Midbrain (tissue), 1 donor: ENCODE measurements at regions not wholly inside any gene's neighbourhood (a gene's known extent, or its start where the extent isn't known, plus 50 kb on each side); places are given as distances from the start of the nearest gene placed in this dataset.

ENCODE experiments used
- DNase-seq: peaks from one replicate; lab custom pipeline; 2025; lab: John Stamatoyannopoulos, UW

- no peak for DNase-seq
Observed at GRCh38 chr5:112656451-112656850, 81.2 kb upstream of the APC start.

- no peak for DNase-seq
Observed at GRCh38 chr5:112657804-112658203, 79.9 kb upstream of the APC start.

- DNase-seq: no peak
Observed at GRCh38 chr5:112660359-112660758, 77.3 kb upstream of the APC start.

DNA sequence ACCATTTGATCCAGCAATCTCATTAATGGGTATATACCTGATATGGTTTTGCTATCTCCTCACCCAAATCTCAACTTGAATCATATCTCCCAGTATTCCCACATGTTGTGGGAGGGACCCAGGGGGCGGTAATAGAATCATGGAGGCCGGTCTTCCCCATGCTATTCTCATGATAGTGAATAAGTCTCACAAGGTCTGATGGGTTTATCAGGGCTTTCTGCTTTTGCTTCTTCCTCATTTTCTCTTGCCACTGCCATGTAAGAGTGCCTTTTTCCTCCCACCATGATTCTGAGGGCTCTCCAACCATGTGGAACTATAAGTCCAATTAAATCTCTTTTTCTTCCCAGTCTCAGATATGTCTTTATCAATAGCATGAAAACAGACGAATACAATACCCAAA, 74.5 kb upstream of the APC start:
- no peak for DNase-seq

GRCh38 chr5:112668016-112668415, 69.7 kb upstream of the APC start:
- DNase-seq: no peak

- DNase-seq: no peak
Observed at GRCh38 chr5:112668911-112669310, 68.8 kb upstream of the APC start.

DNA sequence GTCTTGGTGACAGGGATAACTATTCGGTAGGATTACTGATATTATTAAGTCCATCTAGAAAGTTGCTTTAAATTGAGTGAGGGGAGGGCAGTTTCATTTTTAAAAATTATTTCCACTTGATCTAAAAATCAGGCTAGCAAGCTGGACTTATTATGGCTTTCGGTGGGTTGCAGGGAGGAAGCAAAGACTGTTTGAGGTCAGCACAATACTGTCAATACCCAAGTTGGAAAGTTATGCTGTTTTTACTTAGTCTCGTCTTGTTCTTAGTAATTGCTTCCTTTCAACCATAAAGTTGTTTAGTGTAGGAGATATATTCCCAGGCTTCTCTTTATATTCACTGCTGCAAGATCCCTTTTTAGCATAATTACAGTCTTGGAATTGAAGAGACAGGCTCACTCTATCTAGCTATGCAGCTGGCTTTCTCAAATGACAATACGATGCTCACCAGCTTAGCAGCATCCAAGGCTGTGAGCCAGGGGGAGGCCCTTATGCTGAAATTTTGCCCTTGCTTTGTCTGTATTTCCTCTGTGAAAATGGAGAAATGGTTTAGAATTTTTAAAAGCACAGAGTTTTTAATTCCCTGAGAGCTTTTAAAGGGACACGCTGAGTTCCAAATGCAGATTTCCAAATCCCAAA, 68.2 kb upstream of the APC start:
- peak; percentile 37 for DNase-seq

DNA sequence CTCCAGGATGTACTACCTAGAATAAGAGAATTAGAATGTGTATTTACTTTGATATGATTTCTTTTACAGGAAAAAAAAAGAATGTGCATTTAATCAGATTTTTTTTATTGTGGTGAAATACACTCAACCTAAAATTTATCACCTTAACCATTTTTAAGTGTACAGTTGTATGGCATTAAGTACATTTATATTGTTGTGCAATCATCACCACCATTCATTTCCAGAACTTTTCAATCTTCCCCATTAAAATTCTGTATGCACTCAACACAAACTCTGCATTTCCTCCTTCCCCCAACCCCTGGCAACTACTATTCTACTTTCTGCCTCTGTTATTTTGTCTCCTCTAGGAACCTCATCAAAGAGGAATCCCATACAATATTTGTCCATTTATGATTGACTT, 66.0 kb upstream of the APC start:
- DNase-seq: no peak

- DNase-seq: no peak
Observed at GRCh38 chr5:112681481-112681908, 56.2 kb upstream of the APC start.

DNA sequence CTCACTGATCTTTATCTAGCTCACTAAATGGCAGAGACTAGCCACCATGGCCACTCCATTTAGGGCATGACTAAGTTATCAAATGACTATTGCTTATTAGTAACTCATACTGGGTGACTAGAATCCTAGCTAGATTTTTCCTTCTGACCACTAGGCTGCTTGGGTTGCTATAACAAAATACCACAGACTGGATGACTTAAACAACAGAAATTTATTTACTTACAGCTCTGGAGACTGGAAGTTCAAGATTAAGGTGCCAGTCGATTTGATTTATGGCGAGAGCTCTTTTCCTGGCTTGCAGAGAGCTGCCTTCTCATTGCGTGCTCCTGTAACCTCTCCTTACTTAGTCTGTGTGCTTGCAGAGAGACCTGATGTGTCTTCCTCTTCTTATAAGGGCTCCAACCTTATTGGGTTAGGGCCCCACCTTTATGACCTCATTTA, 55.0 kb upstream of the APC start:
- DNase-seq: no peak

DNA sequence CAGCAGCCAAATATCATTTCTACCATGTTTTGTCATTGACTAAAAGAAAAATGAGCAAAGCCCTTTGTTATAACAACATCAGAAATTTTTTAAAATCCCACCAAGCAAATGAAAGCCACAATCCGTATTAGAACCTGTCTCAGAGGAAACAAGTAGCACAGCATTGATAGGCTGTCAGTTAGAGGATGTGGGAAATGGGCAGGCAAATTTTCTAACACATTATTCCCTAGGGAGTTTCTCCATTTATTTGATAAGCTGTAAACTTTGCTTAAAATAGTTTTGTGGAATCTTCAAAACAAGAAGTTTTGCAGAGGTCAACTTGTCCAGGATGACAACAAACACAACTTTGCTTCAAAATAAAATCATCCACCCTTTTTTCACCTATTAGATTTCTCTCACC, 53.6 kb upstream of the APC start:
- no peak for DNase-seq

- DNase-seq: peak; percentile 18
Observed at GRCh38 chr5:112684737-112685136, 52.9 kb upstream of the APC start.

GRCh38 chr5:112685386-112685785, 52.3 kb upstream of the APC start:
- DNase-seq: no peak

DNA sequence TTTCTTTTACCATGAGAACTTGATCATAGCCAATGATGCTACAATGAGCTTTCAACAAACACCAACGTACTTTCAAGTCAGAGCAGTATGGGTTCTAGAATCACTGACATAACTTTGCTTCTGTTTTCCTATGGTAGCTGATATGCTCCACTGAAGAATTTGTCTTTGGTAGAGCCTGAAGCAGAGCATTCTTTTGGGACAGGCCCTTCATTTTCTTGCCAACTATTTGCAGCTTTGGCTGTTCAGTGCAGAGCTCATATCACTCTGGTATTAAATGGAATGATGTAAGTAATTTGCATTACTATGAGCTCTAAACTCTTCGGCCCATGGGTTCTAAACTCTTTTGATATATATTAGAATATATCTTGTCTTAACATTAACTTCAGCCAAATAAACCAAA, 51.8 kb upstream of the APC start:
- no peak for DNase-seq

DNA sequence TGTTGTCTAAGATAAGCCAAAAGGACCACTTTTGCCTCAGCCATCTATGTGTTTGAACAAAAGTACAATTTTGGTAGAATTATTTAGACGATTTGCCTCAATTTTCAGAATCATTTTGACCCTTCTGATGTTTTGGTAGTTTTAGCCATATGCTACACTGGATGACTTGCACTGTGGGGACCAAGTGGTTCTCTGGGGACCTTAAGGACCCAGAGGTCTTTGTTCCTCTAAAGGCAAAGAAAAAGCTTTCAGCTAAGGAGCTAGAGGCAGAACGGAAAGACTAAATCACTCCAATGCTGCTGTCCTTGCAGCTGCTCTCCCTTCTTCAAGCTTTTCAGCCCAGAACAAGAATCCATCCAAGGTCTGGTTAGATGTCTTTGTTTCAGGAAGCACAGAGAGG, 51.0 kb upstream of the APC start:
- DNase-seq: no peak

DNA sequence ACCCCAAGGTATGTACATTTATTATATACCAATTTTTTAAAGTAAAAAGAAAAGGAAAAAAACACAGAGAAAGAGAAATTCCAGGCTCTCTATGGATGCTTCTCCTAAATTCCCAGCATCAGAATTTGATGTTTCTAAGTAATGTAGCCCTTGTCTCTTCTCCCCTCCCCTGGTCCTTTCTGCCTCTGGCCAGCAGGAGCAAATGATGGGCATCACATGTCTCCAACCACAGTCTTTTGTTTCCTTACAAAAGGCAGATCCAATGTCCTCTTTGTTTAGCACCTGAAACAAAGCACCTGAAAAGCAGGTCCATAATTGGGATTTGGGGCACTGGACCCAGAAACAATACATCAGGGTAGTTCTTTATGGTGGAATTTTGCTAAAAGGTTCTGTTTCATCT, 50.4 kb upstream of the APC start:
- DNase-seq: no peak
